Hepatic stellate cell (primary cell): ENCODE measurements at regions not wholly inside any gene's neighbourhood (a gene's known extent, or its start where the extent isn't known, plus 50 kb on each side); places are given as distances from the start of the nearest gene placed in this dataset.
A peak's percentile ranks its signal among the peaks of the same experiment; 100 is the strongest.

Source experiments
- DNase-seq: peaks from one replicate; pipeline ENCODE4 v3.0.0; 2011; ENCODE audit warnings: low spot score

GRCh38 chr1:90139837-90140236 lies 144.9 kb downstream of the ZNF326 start:
- no peak for DNase-seq

DNA sequence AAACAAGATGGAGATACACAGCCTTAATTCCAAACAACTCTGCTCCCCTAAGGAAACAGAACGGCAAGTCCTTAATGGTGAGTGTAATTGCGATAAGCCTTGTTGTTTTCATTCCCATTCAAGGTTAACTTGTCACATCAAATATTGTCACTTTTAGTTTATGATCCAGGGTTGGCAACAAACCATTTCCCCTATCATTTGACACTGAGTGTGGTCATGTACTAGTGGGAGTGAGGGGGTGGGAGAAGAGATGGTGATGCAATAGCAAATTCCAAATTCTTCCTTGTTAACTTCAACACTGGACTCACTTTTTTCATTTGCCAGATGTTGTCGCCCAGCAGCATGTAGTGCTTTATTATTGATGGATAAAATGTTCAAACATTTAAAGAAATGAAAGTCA lies 140.4 kb downstream of the ZNF326 start:
- DNase-seq = no peak

DNA sequence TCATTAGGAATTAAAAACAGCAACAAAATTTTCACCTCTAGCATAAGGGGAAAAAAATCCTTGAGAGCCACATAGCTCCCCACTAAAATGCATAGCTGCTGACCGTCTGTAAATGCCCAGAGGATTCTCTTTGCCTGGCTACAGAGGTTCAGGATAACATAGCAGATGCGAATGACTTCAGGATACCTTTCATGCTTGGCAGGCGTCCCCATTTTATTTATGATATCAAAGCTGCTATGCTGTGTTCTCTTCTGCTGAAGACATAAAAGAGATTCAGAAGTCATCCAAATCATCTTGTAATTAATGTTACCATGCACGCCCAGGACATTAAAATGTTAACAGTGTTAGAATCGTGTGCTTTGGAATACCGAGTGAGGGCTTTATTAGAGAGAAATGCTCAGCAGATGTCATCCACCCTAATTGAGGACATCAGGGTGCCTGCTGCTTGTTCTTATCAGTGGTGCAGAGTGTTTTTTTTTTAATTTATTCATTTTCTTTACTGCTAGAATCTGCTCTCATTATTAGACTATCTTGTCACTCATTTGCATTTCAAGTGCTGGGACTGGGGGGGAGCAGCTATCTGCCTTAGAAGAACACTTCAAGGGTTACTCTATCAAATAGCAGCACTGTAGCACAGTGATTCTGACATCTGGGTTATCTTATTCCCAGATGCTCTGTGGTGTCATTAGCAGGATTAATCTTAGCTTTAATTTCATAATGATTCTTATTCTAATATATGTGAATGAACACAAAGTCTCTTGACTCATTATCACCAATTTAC lies 139.5 kb downstream of the ZNF326 start:
- no peak for DNase-seq

DNA sequence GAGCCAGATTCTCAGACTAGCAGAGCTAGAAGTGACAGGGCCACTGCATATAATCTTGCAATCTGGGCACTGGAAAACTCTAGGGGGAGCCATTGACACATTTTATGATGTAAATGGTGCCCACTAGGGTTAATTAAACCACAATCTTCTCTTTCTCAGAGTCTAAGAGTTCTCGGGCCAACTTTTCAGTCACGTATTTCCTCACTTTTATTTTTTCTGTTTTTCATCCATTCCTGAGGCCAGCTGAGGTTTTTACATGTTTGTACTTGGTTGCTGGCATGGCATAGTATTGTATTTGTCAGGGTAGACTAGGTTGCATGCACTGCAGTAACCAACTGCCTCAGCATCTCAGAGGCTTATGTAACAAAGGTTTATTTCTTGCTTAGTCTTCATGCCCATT lies 138.2 kb downstream of the ZNF326 start:
- DNase-seq = no peak

- DNase-seq = no peak
Measured at GRCh38 chr1:90132306-90132705, 137.4 kb downstream of the ZNF326 start.

- DNase-seq = no peak
Measured at GRCh38 chr1:90127288-90127953, 132.5 kb downstream of the ZNF326 start.

DNA sequence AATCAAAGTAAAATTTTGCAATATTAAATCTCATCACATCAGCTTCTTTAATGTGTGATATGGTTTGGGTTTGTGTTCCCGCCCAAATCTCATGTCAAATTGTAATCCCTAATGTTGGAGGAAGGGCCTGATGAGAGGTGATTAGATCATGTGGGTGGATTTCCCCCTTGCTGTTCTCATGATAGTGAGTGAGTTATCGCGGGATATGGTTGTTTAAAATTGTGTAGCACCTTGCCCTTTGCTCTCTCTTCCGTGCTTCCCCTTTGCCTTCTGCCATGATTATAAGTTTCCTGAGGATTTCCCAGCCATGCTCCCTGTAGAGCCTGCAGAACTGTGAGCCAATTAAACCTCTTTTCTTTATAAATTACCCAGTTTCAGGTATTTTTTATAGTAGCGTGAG lies 131.9 kb downstream of the ZNF326 start:
- DNase-seq = no peak

GRCh38 chr1:90122654-90123340 lies 127.9 kb downstream of the ZNF326 start:
- no peak for DNase-seq

DNA sequence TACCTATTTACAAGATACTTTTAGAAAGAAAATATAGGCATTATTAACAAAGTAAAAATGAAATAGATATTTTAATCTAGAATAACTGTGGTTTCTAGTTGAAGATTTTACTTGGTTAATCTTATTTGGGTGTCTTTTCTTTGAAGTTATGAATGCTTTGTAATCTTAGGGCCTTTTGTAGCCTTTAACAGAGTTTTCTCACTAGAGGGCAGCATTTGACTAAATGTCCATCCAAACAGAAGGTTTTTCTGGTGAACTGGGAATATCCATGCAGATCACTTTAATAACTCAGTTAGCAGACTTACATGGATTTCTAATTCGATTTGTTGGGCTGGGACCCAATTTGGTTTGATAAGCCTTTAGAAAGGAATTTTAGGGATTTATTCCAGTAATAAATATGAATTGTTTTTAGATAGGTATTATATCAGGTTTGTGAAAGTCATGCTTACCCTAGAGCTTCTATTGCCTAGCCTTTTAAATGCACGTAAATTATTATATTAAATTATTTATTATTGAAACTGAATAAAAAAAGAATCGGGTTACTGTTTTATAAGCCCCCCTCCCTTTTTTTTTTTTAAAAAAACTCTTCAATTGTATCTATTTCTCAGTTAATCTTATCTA lies 119.7 kb downstream of the ZNF326 start:
- peak; percentile 6 for DNase-seq

- DNase-seq = no peak
Measured at GRCh38 chr1:90107990-90108389, 113.1 kb downstream of the ZNF326 start.

DNA sequence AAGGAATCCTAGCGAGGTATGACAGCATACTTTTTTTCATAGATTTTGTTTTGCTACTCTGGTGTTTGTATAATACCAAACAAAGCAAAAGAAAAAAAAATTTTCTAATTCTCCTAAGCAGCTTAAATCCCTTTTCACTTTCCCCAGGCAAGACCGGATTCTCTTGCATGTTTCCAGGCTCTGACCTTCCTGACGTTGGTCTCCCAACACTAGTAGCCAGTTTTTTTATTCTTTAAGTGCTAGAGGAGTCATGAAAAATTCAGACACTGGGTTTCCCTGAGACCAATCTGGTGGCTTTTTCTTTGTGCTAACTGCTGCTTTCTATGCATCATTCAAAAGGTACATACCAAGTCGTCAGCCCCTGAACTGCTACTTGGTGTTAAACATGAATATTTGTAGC lies 111.4 kb downstream of the ZNF326 start:
- no peak for DNase-seq

DNA sequence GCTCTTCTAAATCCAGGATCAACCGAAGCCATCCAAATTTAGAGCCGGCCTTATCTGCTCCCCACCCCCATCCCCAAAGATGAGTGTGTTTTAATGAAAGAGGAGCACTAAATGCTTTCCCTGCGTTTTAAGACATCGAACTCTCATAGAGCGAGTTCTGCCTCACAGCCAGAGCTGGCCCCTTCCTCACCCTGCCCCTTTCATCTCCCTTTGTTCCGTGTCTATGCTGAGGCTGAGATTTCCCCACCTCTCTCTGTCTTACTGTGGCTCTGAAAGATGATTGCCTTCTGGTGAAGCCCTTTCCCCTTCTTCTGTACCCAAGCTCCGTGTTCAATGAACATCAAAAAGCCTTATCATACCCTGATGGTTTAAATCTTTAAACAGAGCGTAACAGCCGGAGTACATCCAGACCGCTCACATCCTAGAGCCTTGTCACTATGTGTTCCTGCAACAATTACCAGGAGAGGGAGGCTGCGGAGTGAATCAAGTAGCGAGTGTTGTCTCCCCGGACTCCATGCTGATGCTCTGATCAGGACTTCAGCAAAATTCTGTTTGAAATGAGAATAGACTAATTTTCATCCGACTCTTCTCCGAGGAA lies 110.1 kb downstream of the ZNF326 start:
- DNase-seq = no peak

DNA sequence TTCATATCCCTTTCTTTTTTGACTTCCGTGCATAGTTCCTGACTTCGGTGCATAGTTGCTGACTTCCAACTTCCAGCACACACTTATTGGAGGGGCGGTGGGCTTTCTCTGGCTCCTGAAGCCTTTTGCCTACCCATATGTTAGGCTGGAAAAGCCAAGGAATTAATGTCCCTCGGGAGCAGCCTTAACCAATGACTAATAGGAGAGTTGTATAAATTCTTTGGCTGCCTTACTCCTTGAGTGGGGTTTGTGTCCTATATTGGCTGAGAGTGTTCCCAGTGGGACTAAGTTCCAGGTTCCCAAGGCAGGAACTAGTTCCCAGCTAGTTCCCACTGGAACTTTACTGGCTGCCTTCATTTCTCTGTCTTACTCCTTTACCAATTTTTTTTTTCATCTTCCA lies 105.7 kb downstream of the ZNF326 start:
- no peak for DNase-seq

- no peak for DNase-seq
Measured at GRCh38 chr1:90092441-90092840, 97.5 kb downstream of the ZNF326 start.
